Forelimb muscle (tissue), 1 donor: ENCODE measurements at regions not wholly inside any gene's neighbourhood (a gene's known extent, or its start where the extent isn't known, plus 50 kb on each side); places are given as distances from the start of the nearest gene placed in this dataset.
A peak's percentile ranks its signal among the peaks of the same experiment; 100 is the strongest.

Experiments used
- DNase-seq: peaks from one replicate; pipeline ENCODE4 v3.0.0-alpha.2; 2013; ENCODE audit warnings: low read depth

DNA sequence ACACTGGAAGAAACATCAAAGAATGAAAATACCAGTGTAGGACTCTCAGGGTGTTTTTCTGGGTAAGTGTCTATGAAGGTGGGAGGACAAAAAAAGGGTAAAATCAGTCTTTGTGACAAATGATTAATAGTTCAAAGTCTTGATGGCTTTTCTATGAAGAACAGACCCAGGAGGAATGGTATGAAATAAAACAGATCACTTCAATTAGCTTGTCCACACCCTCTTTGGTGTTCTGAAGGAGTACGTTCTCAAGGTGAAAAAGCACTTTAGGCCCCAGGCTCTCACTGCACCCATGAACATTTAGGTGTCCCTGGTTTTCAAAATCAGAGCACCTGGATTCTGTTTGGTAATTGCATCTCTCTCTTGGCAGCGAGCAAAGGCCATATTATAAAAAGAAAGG is 383.6 kb upstream of the NR2F2 start:
- DNase-seq: no peak

- DNase-seq: no peak
These were observed 382.1 kb upstream of the NR2F2 start for GRCh38 chr15:95948411-95948810.

GRCh38 chr15:95953032-95953431 is 377.5 kb upstream of the NR2F2 start:
- no peak for DNase-seq

DNA sequence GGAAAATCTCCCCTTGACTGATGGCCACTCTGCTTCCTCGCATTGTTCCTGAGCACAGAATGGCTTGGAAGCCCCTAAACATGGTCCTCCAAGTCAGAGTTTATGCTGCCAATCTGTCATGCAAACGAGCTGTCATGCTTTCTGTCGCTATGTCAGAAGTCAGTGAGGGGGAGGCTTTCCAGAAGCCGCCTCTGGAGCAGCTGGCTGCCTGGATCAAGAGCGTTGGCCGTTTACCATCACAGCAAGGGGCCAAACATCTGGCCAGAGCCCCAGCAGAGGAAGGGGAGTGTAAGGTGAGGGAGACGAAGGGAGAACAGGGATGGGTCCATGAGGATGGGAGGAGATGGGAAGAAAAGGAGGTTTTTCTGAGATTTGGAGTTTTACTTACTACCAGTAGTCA is 372.6 kb upstream of the NR2F2 start:
- no peak for DNase-seq

- DNase-seq: peak; percentile 68
These were observed 372.1 kb upstream of the NR2F2 start for GRCh38 chr15:95958382-95958781.

GRCh38 chr15:95968856-95969255 is 361.6 kb upstream of the NR2F2 start:
- no peak for DNase-seq

DNA sequence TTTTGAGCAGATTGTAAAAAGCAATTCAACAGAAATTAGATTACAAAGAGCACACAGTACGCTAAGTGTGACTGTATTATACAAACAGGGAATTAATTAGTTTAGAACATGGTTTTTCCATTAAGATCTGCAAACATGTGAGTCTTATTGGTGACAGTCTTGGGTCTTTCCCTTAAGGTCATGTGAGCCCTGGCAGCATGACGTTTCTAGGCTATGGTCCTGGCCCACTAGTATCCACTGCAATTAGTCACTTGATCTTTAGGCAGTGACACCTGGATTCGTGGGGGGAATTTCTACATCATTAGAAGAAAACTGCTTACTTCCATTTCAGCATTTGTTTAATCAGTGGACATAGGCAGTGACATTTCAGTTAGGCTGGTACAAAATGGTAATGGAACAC is 360.2 kb upstream of the NR2F2 start:
- DNase-seq: no peak

DNA sequence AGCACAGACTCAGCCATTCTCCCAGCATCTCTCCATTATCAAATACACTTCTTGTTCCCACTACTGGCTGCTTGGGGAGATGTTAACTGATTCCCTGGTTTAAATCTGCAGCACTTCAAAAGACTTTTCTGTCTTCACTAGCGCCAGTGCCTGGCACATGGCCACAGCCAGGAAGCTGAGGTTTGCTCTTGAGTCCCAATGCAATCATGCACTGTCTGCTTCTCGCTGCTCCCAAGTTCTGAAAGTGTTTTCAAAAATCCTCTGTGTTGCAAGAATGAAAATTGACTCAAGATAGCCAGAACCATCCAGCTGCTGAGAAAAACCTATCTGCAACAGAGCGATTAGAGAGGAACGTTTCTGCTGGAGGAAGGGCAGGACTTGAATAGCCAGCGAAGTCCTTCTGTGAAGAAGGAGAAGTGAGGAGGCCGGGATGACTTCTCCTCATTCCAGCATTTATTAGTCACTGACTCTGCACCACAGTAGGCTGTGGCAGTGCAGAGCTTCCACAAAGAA is 358.4 kb upstream of the NR2F2 start:
- no peak for DNase-seq

GRCh38 chr15:95972812-95973211 is 357.7 kb upstream of the NR2F2 start:
- DNase-seq: no peak

DNA sequence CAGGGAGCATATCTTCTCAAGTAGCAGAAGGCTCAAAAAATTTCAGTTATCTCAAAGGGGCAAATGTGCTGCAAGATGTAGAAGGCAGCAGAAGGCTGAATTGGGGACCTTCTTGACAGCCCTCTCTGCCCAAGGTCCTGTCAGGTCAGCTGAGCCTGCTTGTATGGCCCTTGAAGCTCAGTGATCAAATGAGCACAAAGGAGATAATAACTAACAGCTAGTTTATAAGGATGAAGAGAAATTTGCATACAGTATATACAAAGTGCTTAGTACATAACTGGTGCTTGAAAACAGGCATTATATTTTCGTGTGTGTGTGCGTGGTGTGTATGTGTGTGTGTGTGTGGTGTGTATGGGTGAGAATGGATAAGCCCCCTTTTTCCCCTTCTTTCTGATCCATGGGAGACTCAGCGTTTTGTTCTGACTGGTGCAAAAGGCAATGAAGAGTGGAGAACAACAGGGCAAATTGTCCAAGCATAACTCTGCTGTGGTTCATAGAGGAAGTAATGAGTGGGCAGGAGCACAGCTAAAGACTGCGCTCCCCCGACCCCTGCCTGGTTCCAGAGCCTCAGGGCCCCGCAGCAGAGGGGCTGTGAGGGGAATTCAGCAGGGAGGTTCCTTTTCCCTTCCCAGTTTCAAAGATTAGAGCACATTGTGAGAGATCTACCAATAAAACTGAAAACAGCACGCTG is 356.8 kb upstream of the NR2F2 start:
- DNase-seq: no peak

- no peak for DNase-seq
These were observed 355.3 kb upstream of the NR2F2 start for GRCh38 chr15:95975212-95975611.

DNA sequence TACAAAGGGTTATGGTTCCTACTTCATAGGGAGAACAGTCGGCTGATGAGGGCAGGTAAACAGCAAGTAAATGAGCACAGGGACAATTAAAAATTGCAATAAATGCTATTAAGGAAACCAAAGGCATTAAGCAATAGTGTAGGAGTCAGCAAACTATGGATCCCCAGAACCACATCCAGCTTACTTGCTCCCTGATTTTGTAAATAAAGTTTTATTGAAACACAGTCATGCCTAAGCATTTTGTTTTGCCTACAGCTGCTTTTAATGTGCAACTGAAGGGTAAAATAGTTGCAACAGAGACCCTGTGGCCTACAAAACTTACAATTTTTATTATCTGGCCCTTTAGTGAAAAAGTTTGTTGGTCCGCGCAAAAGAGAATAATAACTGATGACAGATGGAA is 351.2 kb upstream of the NR2F2 start:
- no peak for DNase-seq

DNA sequence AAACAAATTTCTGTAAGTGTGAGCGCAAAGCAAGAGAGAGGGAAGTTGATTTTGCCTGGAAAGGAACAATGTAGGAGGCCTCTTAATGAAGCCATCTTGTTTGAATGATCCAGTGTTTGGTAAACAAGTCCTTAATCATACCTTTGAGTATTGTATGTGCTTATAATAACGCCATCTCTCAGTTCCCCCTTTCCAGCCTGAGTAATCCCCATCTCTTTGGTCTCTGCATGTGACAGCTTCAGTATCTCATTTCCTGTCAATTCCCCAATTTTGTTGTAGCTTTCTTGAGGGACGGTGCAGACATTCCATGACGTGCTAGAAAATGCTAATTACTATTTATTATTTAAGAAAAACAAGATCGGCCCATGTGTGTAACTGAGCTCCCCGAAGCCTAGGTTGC is 349.3 kb upstream of the NR2F2 start:
- DNase-seq: no peak

DNA sequence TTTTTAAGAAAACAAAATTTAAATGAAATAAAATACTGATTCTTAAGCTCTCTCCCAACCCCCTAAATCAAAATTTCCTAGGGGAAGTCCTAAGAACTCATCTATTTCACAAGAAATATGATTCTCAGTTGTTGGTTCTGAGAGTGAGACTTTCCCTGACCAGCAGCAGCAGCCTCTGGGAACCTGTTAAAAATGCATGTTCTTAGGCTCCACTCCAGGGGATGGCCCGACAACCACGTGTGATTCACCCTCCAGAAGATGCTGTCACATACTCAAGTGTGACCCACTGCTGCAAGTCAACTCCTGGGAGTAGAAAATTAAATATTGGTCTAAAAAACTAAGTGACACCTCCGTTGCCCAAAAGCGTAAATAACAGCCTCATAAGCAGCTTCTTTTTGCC is 343.2 kb upstream of the NR2F2 start:
- no peak for DNase-seq

DNA sequence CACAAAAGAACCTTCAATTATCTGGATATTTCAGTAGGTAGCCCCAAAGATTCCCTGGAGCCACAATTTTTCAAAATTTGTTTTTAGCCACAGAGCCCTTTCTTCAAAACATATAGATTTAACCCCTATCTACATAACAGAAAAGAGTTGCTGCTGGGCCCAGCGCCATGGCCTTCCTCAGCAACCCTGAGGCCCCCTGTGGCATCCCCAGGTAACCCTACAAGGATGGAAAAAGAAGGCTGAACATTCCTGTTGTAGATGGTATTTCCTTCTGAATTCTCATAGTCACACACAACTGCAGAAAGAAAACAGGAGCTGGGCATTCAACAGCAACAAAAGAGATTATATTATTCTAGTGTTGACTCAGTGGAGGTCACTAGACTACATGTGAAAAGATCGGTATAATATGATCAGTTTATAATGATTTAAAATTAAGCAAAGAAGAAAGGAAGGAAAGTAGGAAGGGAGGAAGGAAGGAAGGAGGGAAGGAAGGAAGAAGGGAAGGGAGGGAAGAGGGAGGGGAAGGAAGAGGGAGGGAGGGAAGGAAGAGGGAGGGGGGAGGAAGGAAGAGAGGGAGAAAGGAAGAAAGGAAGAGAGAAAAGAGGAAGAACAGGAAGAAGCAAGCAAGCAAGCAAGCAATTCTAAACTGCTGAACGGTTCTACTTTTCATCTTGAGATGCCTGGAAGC is 342.5 kb upstream of the NR2F2 start:
- no peak for DNase-seq

GRCh38 chr15:95988574-95988887 is 342.0 kb upstream of the NR2F2 start:
- DNase-seq: no peak

- no peak for DNase-seq
These were observed 341.1 kb upstream of the NR2F2 start for GRCh38 chr15:95989392-95989791.

- no peak for DNase-seq
These were observed 339.7 kb upstream of the NR2F2 start for GRCh38 chr15:95990833-95991232.

DNA sequence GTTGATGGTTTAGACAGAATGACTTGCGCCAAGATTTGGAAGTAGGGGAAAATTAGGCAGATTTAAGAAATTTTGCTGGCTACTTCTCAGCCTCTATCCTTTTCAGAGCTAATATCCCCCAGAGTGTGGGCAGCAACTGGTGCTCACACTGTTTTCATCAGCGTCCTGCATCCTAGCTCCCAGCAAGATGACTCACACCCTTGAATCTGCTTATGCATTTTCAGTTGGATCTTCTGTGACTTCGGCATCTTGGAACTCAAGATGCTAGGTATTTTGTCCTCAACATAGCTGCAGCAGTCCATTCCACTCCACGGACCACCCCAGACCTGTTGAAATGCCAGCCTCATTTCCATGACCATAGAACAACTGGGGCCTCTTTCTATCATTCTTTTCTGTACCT is 336.1 kb upstream of the NR2F2 start:
- no peak for DNase-seq

GRCh38 chr15:95995375-95996168 is 334.9 kb upstream of the NR2F2 start:
- no peak for DNase-seq

DNA sequence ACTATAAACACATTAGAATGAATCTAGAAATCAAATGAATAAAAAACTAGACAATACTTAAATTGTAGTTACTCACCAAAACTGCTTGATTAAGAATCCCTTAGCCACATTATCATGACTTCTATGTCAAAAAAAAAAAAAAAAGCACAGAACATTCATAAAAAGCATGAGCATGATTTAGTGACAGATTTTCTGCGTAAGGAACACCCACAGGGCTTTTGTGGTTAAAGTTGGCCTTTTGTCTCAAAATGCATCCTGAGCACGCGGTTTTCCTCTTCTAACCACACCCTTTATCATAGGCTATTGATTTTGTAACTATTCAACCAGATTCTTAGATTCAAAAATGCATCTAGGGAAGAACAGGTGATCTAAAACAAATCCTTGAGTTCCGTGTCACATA is 334.0 kb upstream of the NR2F2 start:
- no peak for DNase-seq

- no peak for DNase-seq
These were observed 331.6 kb upstream of the NR2F2 start for GRCh38 chr15:95998935-95999334.
